Ascending aorta (tissue), 2 donors: ENCODE measurements at regions not wholly inside any gene's neighbourhood (a gene's known extent, or its start where the extent isn't known, plus 50 kb on each side); places are given as distances from the start of the nearest gene placed in this dataset.

Experiments
- DNase-seq, 2 donors: peaks; one replicate each; pipeline ENCODE4 v3.0.0-alpha.2; 2019; ENCODE audit warnings: low spot score in 2 of 2
- H3K27ac ChIP-seq, 2 donors: fragments of 200-600 bp; sonication (generic); one replicate each; pipeline ENCODE4 v1.5.1; 2016 to 2017; ENCODE audit warnings: mild to moderate bottlenecking in 1 of 2
- H3K27me3 ChIP-seq: fragments of 200-600 bp; sonication (generic); one replicate; pipeline ENCODE4 v1.5.1; 2017
- H3K36me3 ChIP-seq, 2 donors: fragments of 200-600 bp; sonication (generic); one replicate each; pipeline ENCODE4 v1.5.1; 2016
- H3K4me1 ChIP-seq, 2 donors: fragments of 200-600 bp; sonication (generic); one replicate each; pipeline ENCODE4 v1.5.1; 2016 to 2017; ENCODE audit warnings: mild to moderate bottlenecking in 1 of 2
- H3K4me3 ChIP-seq, 2 donors: fragments of 200-600 bp; sonication (generic); one replicate each; pipeline ENCODE4 v1.5.1; 2016 to 2017; ENCODE audit warnings: mild to moderate bottlenecking in 1 of 2
- H3K9me3 ChIP-seq, 2 donors: fragments of 200-600 bp; sonication (generic); one replicate each; pipeline ENCODE4 v1.5.1; 2016
- CTCF ChIP-seq, 3 experiments: fragments of 200-600 bp in 2 of 3; fragments of 450-650 bp in 1 of 3; sonication (generic) in 2 of 3; IDR thresholded peaks; one replicate each; pipeline ENCODE4 v1.5.1; 2016 to 2019; ENCODE audit warnings: antibody characterized with exemption in 3 of 3, mild to moderate bottlenecking in 1 of 3, moderate library complexity in 1 of 3
- intact Hi-C: fragments of 100-400 bp; cut with DNase I; formaldehyde crosslinking; loops from one replicate; pipeline ENCODE4 v1.15.1; 2023

- Histone ChIP-seq H3K4me3 (no peak overlapping the region), H3K4me1 (no peaks in the 10 kb centered on the region), H3K27ac (no peak overlapping the region), H3K27me3 (no peaks in the 10 kb centered on the region), H3K36me3 (no peaks in the 10 kb centered on the region), H3K9me3 (no peaks in the 10 kb centered on the region)
- TF ChIP-seq CTCF (IDR thresholded peaks at IDR 0.05) = no peak
- DNase-seq = no peak
- intact Hi-C loops = no loop called here
Measured at GRCh38 chr4:32884198-32884597, 2164.0 kb downstream of the PCDH7 start.

GRCh38 chr4:32890398-32890797 lies 2170.2 kb downstream of the PCDH7 start:
- H3K27me3 ChIP-seq = no peaks in the 10 kb centered on the region
- no peaks in the 10 kb centered on the region for H3K36me3 ChIP-seq
- no peak overlapping the region for H3K4me3 ChIP-seq
- H3K27ac ChIP-seq = no peak overlapping the region
- H3K4me1 ChIP-seq = no peaks in the 10 kb centered on the region
- H3K9me3 ChIP-seq = no peaks in the 10 kb centered on the region
- TF ChIP-seq CTCF (IDR thresholded peaks at IDR 0.05) = no peak
- no peak for DNase-seq
- intact Hi-C loops = no loop called here

- no peak overlapping the region for H3K27ac ChIP-seq
- H3K27me3 ChIP-seq = no peaks in the 10 kb centered on the region
- H3K36me3 ChIP-seq = no peaks in the 10 kb centered on the region
- TF ChIP-seq CTCF (IDR thresholded peaks at IDR 0.05) = no peak
- no peaks in the 10 kb centered on the region for H3K9me3 ChIP-seq
- DNase-seq = no peak
- intact Hi-C loops = no loop called here
- H3K4me3 ChIP-seq = no peak overlapping the region
- no peaks in the 10 kb centered on the region for H3K4me1 ChIP-seq
Measured at GRCh38 chr4:32909053-32909452, 2188.9 kb downstream of the PCDH7 start.

GRCh38 chr4:32909736-32910135 lies 2189.6 kb downstream of the PCDH7 start:
- H3K4me3 ChIP-seq = no peak overlapping the region
- no peaks in the 10 kb centered on the region for H3K9me3 ChIP-seq
- DNase-seq = no peak

GRCh38 chr4:32917586-32917985 lies 2197.4 kb downstream of the PCDH7 start:
- intact Hi-C loops = no loop called here
- no peaks in the 10 kb centered on the region for H3K27me3 ChIP-seq
- no peak for DNase-seq
- H3K9me3 ChIP-seq = no peaks in the 10 kb centered on the region
- H3K27ac ChIP-seq = no peak overlapping the region
- no peaks in the 10 kb centered on the region for H3K4me1 ChIP-seq
- H3K36me3 ChIP-seq = no peaks in the 10 kb centered on the region
- TF ChIP-seq CTCF (IDR thresholded peaks at IDR 0.05) = no peak
- no peak overlapping the region for H3K4me3 ChIP-seq

More at GRCh38 chr4:32909736-32910135, 2189.6 kb downstream of the PCDH7 start:
- TF ChIP-seq CTCF (IDR thresholded peaks at IDR 0.05) = no peak
- Histone ChIP-seq H3K27ac (no peak overlapping the region), H3K36me3 (no peaks in the 10 kb centered on the region), H3K4me1 (no peaks in the 10 kb centered on the region), H3K27me3 (no peaks in the 10 kb centered on the region)
- intact Hi-C loops = no loop called here
